NOMO-1 treated with DMSO at 0.1 percent for 48 hours (cell line): ENCODE measurements at regions not wholly inside any gene's neighbourhood (a gene's known extent, or its start where the extent isn't known, plus 50 kb on each side); places are given as distances from the start of the nearest gene placed in this dataset.

Source experiments
- DNase-seq: peaks from one replicate; lab custom pipeline; 2025; ENCODE audit not compliant: unreplicated experiment; lab: John Stamatoyannopoulos, UW

DNA sequence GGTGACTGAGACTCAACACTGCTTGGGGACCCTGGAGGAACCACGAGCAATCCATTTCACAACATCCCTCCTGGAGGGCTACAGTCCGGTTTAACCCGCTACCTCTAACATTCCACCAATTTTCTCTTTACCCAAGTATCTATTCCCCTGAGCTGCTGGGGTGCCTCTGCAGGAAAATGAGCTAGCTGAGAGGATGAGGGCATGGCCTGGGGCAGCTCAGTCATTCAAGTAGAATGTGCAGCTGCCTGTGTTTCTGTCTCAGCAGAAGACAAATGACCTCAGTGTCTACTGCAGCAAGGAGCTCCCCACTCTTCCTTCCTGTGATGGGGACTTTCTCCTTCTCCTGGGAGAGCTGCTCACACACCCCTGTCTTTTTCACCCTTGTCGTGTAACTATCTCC is 120.8 kb downstream of the ZNF518B start:
- DNase-seq, result no peak

DNA sequence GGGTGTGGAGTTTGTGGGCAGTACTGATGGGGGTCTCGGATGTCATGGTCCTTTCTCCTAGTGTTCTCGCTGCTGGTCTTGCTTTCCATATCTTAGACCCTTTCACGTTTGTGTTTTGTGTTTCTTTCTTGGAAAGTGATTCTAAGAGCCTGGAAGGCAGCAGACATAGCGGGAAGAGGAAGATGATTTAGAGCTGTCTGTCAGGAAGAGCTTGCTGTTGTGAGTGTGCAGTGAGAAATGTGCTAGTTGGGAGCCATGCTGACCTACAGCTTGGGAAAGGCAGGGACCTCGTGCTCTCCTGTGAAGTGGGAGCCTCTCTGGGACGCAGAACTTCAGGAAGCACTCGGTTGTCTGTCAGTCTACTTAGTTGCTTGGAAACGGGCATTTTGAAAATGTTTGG is 122.2 kb downstream of the ZNF518B start:
- no peak for DNase-seq

DNA sequence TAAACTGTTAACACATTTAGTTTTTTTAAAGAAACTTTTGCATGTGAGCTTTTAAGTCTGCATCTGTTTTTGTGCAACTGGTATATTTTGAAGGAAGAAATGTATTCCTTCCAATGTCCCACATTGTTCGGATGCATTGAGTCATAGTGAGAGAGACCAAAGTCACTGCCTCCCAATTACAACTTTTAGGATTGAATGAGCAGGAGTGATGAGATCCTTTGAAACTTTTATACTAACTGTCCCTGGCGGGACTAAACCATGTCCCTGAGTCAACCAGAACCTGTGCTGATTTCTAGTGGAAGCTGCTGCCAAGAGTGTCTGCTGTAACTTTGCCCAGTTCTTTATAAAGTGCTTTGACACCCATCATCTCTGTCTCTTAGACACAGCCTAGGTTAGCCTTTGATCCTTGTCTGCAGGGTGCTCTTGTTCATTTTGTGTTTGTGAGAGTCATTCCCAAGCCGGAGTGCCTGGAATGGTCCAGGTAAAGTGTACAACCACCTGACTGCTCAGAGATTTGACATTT is 122.7 kb downstream of the ZNF518B start:
- DNase-seq, result no peak

DNA sequence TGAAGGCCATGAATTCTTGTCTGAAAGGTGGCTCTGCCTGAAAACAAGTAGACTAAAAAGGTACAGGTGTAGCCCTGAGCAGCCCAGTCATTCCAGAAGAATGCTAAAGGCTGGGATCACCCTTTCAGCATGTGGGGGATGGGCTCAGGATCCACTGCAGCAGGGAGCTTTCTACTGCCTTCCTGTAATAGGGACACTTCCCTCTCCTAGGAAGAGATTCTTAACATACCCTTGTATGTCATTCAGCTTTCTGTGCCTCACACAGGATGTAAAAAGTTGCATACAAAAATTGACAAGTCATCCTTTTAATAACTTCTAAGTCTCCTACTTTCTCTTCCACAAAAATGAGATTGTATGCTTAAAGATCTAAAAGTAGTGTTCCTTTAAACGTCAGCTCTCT is 123.3 kb downstream of the ZNF518B start:
- DNase-seq, result no peak

DNA sequence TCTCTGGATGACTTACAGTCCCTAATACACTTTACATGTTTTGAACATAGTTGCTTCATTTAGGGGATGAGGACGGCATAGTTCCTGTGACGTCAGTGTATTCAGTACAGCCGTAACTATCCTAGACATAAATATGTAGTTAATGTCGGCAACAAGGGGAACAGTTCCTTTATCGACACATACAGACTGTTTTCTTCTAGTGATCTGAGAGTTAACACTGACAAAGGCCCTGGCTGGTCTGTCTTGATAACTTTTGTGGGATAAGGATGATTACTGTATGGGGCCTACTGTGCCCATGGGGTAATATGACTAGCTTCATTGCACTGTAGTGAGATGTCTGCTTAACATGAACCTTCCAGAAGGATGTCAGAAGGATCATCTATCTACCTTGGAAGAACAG is 131.2 kb downstream of the ZNF518B start:
- DNase-seq, result no peak

DNA sequence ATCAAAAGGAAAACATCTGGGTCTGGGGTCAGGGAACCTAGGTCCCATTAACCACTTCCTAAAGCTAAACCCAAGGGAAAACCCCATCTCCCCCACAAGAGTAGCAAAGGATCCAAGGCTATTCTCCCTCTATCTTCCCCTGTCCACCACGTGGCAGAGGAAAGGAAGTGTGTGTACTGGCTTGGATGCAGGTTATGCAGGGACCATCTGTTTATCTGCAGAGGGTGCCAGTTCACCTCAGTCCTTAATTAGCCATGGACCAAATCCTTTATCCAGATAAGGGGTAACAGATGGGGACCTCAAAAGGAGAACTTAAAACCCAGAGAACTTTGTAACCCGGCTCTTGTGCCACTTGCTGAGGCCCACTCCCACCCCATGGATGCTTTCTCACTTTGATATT is 135.3 kb downstream of the ZNF518B start:
- DNase-seq, result no peak

DNA sequence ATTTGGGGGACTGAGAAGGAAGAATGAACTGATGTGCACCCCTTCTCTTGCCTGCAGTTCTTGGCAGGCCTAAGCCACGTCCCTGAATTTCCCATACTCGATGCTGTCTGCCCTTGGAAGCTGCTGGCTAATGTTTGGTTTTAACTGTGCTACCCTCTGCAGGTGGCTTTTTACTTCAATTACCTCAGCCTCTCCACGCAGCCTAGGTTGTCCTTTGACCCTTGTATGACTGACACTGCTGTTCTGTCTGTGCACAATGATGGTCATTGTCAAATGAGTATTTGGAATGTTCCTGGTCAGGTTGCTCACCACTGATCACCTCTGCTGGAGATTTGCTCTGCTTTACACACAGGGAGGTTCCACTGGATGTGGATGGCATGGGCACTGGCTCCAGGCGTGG is 137.1 kb downstream of the ZNF518B start:
- DNase-seq, result no peak

DNA sequence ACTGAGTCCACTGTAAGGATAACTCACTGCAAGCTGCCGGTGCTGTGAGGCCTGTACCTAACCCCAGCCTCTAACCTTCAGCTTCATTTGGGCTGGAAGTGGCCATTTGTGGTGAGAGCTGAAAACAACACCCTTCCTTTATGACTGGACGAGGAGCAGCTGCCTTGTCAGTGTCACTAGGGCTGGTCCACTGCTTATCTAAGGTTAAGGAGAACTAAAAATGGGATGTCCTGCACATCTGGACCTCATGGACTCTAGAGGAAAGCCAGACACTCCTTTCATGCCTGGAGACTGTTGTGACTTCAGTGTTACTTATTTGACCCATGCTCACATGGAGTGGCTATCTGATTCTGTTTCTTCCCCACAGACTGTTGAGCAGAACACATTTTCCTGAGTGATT is 139.9 kb downstream of the ZNF518B start:
- DNase-seq, result no peak

DNA sequence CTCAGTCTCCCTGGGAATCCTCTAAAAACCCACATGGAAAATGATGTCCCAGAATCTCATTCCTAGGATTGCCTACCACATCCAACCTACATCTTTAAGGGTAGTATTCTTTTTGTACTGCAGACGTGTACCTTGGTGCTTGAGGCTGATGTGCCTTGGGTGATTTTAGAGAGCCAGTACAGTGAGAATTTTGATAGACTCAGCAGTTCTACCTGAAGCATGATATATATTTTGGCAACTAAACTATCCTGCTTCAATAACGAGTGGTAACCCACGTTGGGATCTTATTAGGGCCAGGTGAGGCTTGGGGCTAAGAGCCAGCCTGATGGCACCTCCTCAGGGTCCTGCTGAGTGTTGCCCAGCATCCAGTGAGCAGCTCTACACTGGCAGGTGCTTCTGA is 140.4 kb downstream of the ZNF518B start:
- no peak for DNase-seq

DNA sequence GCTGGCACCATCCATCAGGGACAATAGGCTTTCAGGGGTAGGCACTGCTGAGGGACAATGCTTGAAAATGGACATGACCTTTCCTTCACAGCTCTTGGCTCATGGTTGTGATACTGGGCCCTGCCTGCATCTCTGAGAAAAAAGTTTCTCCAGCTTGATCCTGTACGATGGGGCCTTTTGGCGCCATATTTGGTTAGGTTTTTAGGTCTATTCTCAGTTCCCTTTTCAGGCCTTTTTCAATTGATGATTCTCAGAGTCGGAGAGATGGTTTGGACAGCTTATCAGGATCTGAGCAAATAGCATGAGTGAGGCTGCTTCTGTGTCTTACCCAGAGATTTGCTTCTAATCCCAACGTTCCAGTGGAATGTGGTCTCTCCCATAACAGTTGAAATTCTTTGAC is 141.6 kb downstream of the ZNF518B start:
- no peak for DNase-seq

DNA sequence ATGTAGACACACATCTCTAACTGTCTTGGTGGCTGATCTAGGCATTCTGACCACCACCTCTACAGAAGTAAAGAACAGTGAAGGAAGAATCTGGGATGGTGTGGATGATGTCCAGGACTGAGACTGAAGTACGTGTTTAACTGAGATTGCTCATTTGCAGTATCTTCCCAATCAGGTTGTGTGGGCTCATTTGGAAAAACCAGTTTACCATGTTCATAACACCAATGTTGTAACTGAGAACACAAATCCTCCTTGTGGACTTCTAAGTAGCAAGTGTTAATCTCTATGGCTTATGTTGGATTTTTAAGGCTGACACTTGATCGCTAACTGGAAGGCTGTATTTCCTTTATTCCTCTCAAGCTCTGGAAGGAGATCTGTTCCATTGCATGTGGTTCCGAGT is 144.7 kb downstream of the ZNF518B start:
- no peak for DNase-seq

DNA sequence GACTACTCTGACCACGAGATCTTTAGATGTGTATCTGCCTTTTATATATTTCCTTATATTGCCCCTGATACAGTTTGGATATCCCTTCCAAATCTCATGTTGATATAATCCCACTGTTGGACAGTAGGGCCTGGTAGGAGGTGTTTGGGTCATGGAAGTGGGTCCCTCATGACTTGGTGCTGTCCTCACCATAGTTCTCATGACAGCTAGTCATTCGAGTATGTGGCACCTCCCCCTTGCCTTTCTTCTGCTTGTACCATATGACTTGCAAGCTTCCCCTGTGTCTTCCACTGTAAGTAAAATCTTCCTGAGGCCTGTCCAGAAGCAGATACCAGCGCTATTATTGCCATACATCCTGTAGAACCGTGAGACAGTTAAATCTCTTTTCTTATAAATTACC is 145.3 kb downstream of the ZNF518B start:
- no peak for DNase-seq

DNA sequence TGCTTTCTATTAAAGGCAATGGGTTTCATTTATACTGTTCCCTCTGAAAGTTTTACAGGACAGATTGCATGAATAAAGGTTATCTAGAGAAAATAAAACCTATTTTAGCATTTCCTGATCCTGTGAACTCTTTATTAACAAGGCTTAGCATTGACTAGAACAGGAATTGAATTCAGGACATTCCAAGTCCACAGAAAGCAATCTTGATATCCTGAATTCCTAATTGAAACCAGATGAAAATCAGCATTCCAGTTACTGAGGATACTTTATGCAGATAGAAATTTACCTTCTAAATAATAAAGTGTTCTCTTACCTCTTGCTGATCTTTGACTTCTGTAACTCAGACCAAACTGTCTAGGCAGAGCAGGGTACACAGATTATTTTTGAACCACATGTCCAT is 151.4 kb downstream of the ZNF518B start:
- DNase-seq, result no peak

DNA sequence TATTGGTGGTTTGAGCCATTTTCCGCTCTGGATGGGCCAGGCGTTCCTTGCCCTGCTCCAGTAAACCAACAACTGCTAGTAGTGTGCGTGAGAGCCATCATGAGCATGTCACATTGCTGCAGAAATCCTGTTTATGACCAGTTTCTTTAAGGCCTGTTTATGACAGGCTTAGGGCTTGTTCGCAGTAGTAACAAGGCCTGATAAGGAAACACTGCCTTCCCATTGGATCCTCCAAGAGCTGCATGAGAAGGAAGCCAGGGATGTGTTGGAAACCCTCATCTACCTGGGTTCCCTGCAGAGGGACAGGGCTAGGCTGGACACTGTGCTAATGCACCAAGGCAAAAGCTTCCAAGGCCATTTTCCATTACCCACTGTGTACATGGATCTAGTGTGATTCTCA is 153.9 kb downstream of the ZNF518B start:
- no peak for DNase-seq

DNA sequence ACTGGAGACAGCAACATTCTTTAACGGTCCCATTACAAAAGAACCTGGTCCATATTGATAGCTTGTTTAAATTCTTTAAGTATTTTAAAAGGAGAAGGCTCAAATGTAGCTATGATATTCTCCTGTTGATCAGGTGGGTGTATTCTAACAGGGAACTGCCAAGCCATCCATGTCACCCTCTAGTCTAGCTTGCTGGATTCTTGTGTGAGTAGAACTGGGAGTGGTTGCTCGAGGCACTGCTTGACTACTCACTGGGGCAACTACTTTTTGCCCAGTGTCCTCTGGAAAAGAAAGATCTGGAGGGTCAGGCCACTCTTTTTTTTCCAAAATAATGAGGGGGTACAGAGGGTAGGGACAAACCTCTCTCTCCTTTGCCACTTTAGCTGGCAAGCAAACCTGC is 155.1 kb downstream of the ZNF518B start:
- DNase-seq, result no peak

DNA sequence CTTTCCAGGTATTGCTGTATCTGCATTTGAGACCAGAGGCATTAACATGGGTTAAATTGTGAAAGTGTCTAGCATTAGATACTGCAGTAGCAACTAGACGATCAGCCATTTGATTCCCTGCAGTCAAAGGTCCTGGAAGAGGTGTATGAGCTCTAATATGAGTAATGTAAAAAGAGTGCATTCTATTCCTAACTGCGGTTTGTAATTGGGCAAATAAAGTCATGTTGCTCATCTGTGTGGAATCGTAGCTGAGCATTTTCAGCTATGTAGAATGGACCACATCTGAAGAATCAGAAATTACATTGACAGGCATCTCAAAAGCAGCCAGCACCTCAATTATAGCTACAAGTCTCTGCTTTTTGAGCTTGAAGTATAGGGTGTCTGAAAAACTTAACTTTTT is 157.6 kb downstream of the ZNF518B start:
- no peak for DNase-seq

DNA sequence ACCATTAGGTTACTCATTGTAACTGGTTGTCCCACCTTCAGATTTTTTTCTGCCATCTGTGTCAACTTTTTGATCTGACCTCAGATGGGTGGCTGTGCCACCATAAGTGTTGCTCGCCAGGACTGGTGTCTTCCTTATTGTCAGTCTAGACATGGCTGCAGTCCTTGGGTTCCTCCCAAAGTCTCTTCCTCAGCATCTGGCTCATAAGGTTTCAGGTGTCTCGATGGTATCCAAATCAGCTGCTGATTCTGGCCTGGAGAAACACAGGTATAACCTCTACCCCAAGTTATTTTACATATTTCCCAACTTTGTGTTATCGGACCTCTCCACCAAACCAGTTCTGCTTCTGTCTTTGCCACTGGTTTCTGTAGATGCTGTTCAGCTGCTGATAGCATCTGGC is 158.5 kb downstream of the ZNF518B start:
- no peak for DNase-seq

DNA sequence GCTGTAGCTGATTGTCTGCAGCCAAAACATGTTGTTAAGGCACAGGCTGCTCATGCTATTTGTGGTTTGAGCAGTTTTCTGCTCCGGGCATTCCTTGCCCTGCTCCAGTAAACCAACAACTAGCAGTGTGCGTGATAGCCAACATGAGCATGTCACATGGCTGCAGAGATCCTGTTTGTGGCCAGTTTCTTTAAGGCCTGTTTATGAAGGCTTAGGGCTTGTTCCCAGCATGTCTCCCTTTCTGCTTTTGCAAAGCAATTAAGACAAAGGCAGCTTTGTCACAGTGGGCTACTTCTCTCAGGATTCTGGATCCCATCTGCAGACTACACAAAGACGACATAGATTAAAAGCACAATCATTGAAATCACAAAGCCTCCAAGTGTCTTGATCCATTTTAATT is 160.5 kb downstream of the ZNF518B start:
- no peak for DNase-seq

DNA sequence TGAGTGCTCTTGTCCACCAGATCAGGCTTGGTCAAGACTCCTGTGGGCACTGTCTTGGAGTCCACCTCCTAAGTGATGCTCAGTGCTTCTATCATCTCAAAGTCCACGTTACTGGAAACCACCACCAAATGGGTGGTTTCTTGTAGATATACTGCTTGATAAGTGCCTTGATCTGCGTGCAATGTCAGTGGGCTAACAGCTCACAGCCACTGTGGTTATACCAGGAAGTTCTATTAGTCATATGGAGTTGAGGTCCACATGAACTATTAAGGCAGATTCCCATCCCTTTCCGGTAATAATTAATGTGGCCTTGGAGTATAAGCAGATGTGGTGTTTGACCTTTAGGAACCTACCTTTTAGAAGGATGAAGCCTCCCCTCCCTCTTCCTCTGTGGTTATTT is 161.9 kb downstream of the ZNF518B start:
- no peak for DNase-seq

DNA sequence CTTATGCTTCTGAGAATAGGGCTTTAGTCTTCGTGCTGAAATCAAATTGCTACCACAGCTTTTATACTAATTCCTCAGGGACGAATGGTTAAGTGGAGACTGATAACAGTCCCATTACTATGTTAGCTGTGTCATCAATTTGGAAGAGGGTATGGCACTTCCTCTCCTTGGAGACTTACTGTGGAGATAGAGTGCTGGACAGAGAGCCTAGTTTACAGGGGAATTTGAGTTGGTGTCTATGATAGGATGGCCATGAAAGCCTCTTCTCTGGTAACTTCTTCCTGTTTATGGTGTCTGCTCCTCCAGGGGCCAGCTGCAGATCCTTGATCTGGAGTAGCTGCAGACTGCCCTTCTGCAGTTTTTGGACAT is 167.7 kb downstream of the ZNF518B start:
- no peak for DNase-seq

DNA sequence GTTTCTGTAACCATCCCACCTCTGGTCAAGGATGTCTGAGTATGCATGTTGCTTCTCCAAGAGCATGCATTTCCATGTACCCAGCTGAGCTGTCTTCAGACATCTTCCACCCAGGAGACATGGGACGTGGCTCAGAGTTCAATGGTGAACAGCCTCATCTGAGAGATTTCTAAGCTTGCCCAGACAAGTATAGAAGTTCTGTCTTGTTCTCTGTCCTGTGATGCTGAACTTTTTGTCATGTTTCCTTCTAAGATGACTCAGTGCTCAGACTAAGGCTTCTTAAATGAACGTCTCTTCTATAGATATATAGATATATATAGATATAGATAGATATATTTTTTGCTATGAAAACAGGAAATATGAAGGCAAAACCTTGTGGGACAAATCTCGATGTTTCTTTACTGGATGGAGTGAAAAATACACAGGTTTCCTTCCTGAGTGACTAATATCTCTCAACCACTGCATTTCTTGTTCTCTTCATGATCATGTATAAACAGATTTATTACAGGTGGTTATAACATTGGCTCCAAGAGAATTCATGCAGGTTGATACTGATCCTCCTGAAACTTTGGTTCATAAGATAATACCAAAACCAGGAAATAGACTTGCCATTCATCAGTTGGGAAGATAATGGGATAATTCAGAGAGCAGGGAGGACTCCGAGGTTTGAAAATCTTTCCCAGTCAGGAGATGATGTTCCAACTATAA is 168.2 kb downstream of the ZNF518B start:
- DNase-seq, result no peak

DNA sequence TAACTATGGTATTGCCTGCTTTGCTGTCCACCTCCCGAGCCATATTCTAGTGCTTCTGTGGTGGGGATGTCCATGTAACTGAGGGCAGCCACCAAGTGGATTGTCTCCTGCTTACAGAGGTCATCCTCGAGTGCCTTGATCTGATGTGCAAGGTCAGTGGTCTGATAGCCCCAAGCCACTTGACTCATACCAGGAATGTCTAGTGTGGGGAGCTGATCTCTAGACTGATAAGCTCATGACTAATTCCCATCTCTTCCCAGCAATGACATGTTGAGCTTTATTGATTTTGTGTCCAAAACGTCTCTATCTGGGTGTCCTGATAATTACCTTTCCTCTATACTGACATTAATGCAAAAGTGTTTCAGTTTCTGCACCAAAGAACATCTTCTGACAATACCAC is 168.4 kb upstream of the WDR1 start:
- no peak for DNase-seq

DNA sequence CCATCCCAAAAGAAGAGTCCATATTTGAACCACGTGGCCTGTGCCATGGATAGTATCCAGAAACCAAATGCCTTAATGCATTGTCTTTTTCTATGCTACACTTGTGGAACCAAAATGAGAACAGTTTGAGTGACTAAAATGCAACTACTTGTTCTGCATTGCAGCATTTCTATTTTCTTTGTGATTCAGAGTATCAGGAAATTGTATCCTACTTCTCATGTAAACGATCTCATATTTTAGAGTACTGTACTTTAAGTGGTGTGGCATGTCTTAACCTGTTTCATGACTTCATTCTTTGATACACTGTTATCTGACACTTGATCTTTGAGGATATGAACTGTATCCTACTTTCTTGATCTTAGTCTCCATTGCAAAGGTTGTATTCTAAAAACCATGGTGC is 167.2 kb upstream of the WDR1 start:
- no peak for DNase-seq
